H1 (cell line): ENCODE measurements at regions not wholly inside any gene's neighbourhood (a gene's known extent, or its start where the extent isn't known, plus 50 kb on each side); places are given as distances from the start of the nearest gene placed in this dataset.
A peak's percentile ranks its signal among the peaks of the same experiment; 100 is the strongest.

Source experiments
- CTCF ChIA-PET: fragments of 300-600 bp; sonication (Branson Sonifier 250); formaldehyde crosslinking; loops from one replicate; lab custom pipeline; 2021; ENCODE audit not compliant: partially characterized antibody; lab: Charles Lee
- POLR2A ChIA-PET: fragments of 300-600 bp; sonication (Branson Sonifier 250); formaldehyde crosslinking; loops from one replicate; lab custom pipeline; 2021; ENCODE audit warnings: inconsistent platforms; ENCODE audit not compliant: partially characterized antibody; lab: Charles Lee
- DNase-seq, 2 experiments: peaks; one replicate each; pipeline versions ENCODE4 v3.0.0 to v3.0.0-alpha.2; 2010 to 2022; ENCODE audit warnings: low spot score in 2 of 2, low read depth in 1 of 2, mixed read lengths in 1 of 2
- FAIRE-seq: peaks from 2 replicates; lab custom pipeline; 2011; peaks lifted over from hg19 to GRCh38; lab: Jason Lieb, UNC
- H2AFZ ChIP-seq: 2 replicates; pipeline ENCODE4 v1.8.1; 2012; ENCODE audit warnings: low read length, inconsistent platforms
- H2AK5ac ChIP-seq: 2 replicates; pipeline ENCODE4 v1.6.1; 2013; ENCODE audit warnings: low read depth, low read length
- H2BK120ac ChIP-seq: replicated peaks from 2 replicates; pipeline ENCODE3; 2013; ENCODE audit warnings: low read depth, low read length, inconsistent platforms
- H2BK12ac ChIP-seq: 2 replicates; pipeline ENCODE4 v1.6.1; 2013; ENCODE audit warnings: low read depth, low read length
- H2BK15ac ChIP-seq: 2 replicates; pipeline ENCODE4 v1.6.1; 2013; ENCODE audit warnings: low read length
- H2BK20ac ChIP-seq: 2 replicates; pipeline ENCODE4 v1.6.1; 2013; ENCODE audit warnings: low read length
- H2BK5ac ChIP-seq: 2 replicates; pipeline ENCODE4 v1.6.1; 2013; ENCODE audit warnings: low read depth, low read length
- H3K14ac ChIP-seq: 2 replicates; pipeline ENCODE4 v1.6.1; 2013; ENCODE audit warnings: inconsistent platforms; ENCODE audit not compliant: insufficient read length
- H3K18ac ChIP-seq: 2 replicates; pipeline ENCODE4 v1.6.1; 2013; ENCODE audit warnings: low read length; ENCODE audit errors: extremely low read depth
- H3K23ac ChIP-seq: 2 replicates; pipeline ENCODE4 v1.6.1; 2013; ENCODE audit warnings: inconsistent platforms; ENCODE audit not compliant: insufficient read length
- H3K23me2 ChIP-seq: 2 replicates; pipeline ENCODE4 v1.6.1; 2013; ENCODE audit warnings: low read depth, low read length
- H3K27ac ChIP-seq: 2 replicates; pipeline ENCODE4 v1.6.1; 2011; ENCODE audit warnings: low read depth, low read length, inconsistent platforms
- H3K27me3 ChIP-seq, 4 experiments: replicated peaks in 1 of 4; 1 replicate in 1 of 4; 2 replicates in 3 of 4; pipeline versions ENCODE4 v1.6.1 to v1.8.1; 2011 to 2013; ENCODE audit warnings: low read length in 3 of 4, mild to moderate bottlenecking in 3 of 4, inconsistent platforms in 2 of 4, mixed read lengths in 2 of 4, moderate library complexity in 1 of 4; ENCODE audit not compliant: control insufficient read depth in 3 of 4, insufficient read depth in 3 of 4; ENCODE audit errors: extremely low read depth in 1 of 4
- H3K36me3 ChIP-seq, 4 experiments: 2 replicates each; pipeline versions ENCODE4 v1.6.1 to v1.8.1; 2011 to 2013; ENCODE audit warnings: mild to moderate bottlenecking in 4 of 4, low read length in 3 of 4, moderate library complexity in 2 of 4, control low read depth in 1 of 4, inconsistent platforms in 1 of 4; ENCODE audit not compliant: insufficient read depth in 4 of 4, control insufficient read depth in 2 of 4
- H3K4ac ChIP-seq: replicated peaks from 2 replicates; pipeline ENCODE3; 2013; ENCODE audit warnings: low read length, low read depth, mixed read lengths, inconsistent platforms; ENCODE audit not compliant: insufficient read length
- H3K4me1 ChIP-seq, 4 experiments: replicated peaks in 1 of 4; 1 replicate in 1 of 4; 2 replicates in 3 of 4; pipeline versions ENCODE4 v1.6.1 to v1.8.1; 2011 to 2013; ENCODE audit warnings: low read length in 3 of 4, inconsistent platforms in 2 of 4, mixed read lengths in 1 of 4; ENCODE audit not compliant: insufficient read depth in 4 of 4, control insufficient read depth in 3 of 4
- H3K4me2 ChIP-seq, 2 experiments: 2 replicates each; pipeline versions ENCODE4 v1.6.1 to v1.8.1; 2011 to 2013; ENCODE audit warnings: low read depth in 2 of 2, low read length in 2 of 2, control low read depth in 1 of 2, inconsistent platforms in 1 of 2, mild to moderate bottlenecking in 1 of 2; ENCODE audit not compliant: insufficient read depth in 1 of 2
- H3K4me3 ChIP-seq, 4 experiments: fragments of 200-600, 300-600 bp in 1 of 4; sonication (generic), shearing (Covaris generic), sonication (Bioruptor Twin) in 1 of 4; 2 replicates each; pipeline versions ENCODE4 v1.5.1 to v1.8.1; 2011 to 2016; ENCODE audit warnings: low read length in 4 of 4, low read depth in 3 of 4, control low read depth in 2 of 4, inconsistent platforms in 2 of 4, mild to moderate bottlenecking in 2 of 4, mixed read lengths in 1 of 4, moderate library complexity in 1 of 4; ENCODE audit not compliant: insufficient read depth in 2 of 4; ENCODE audit errors: extremely low read depth in 1 of 4
- H3K56ac ChIP-seq: replicated peaks from 2 replicates; pipeline ENCODE3; 2013; ENCODE audit warnings: low read depth, mild to moderate bottlenecking, mixed read lengths, low read length, inconsistent platforms; ENCODE audit not compliant: insufficient read length
- H3K79me1 ChIP-seq: 2 replicates; pipeline ENCODE4 v1.6.1; 2013; ENCODE audit warnings: low read depth, low read length, control low read depth
- H3K79me2 ChIP-seq, 2 experiments: 2 replicates each; pipeline versions ENCODE4 v1.6.1 to v1.8.1; 2012 to 2013; ENCODE audit warnings: low read length in 2 of 2, mild to moderate bottlenecking in 2 of 2, inconsistent platforms in 1 of 2; ENCODE audit not compliant: insufficient read depth in 2 of 2, control insufficient read depth in 1 of 2
- H3K9ac ChIP-seq, 4 experiments: replicated peaks in 1 of 4; 1 replicate in 1 of 4; 2 replicates in 3 of 4; pipeline versions ENCODE4 v1.6.1 to v1.8.1; 2011 to 2013; ENCODE audit warnings: low read depth in 3 of 4, low read length in 3 of 4, control low read depth in 2 of 4, mild to moderate bottlenecking in 2 of 4, moderate library complexity in 2 of 4, inconsistent platforms in 1 of 4; ENCODE audit errors: extremely low read depth in 1 of 4
- H3K9me3 ChIP-seq, 2 experiments: 2 replicates each; pipeline versions ENCODE4 v1.6.1 to v1.8.1; 2012 to 2013; ENCODE audit warnings: mild to moderate bottlenecking in 2 of 2, moderate library complexity in 2 of 2, control low read depth in 1 of 2, inconsistent platforms in 1 of 2, low read depth in 1 of 2, low read length in 1 of 2, mixed read lengths in 1 of 2; ENCODE audit not compliant: insufficient read depth in 2 of 2
- H4K20me1 ChIP-seq, 2 experiments: replicated peaks in 1 of 2; 2 replicates each; pipeline versions ENCODE3 to v1.8.1; 2011 to 2013; ENCODE audit warnings: inconsistent platforms in 2 of 2, low read length in 2 of 2, mild to moderate bottlenecking in 1 of 2; ENCODE audit not compliant: insufficient read depth in 2 of 2, control insufficient read depth in 1 of 2
- H4K5ac ChIP-seq: 2 replicates; pipeline ENCODE4 v1.6.1; 2013; ENCODE audit warnings: low read length, low read depth, mixed read lengths, inconsistent platforms; ENCODE audit not compliant: insufficient read length
- H4K8ac ChIP-seq: 2 replicates; pipeline ENCODE4 v1.8.0; 2013; ENCODE audit warnings: mild to moderate bottlenecking, moderate library complexity, low read length, inconsistent platforms; ENCODE audit not compliant: insufficient read depth; ENCODE audit errors: extremely low read depth
- H4K91ac ChIP-seq: replicated peaks from 2 replicates; pipeline ENCODE3; 2013; ENCODE audit warnings: low read length, mixed read lengths, inconsistent platforms; ENCODE audit not compliant: insufficient read length
- EP300 ChIP-seq, 2 experiments: IDR thresholded peaks; 1 replicate in 1 of 2; 2 replicates in 1 of 2; pipeline ENCODE4 v1.6.1; 2011 to 2012; ENCODE audit warnings: low read depth in 2 of 2, low read length in 2 of 2, mild to moderate bottlenecking in 2 of 2, borderline replicate concordance in 1 of 2, inconsistent platforms in 1 of 2, moderate library complexity in 1 of 2
- MAFK ChIP-seq: IDR thresholded peaks from 2 replicates; pipeline ENCODE4 v1.6.1; 2012; ENCODE audit warnings: low read depth, mild to moderate bottlenecking, improper control_type of control experiment, low read length
- NANOG ChIP-seq: IDR thresholded peaks from 2 replicates; pipeline ENCODE4 v1.6.1; 2011; ENCODE audit warnings: low read length, low read depth, mild to moderate bottlenecking, inconsistent platforms; ENCODE audit not compliant: insufficient read depth, poor library complexity, severe bottlenecking
- RAD21 ChIP-seq, 2 experiments: IDR thresholded peaks in 1 of 2; conservative IDR thresholded peaks in 1 of 2; 2 replicates each; pipeline ENCODE4 v1.6.1; 2011; ENCODE audit warnings: low read depth in 2 of 2, low read length in 2 of 2, improper control_type of control experiment in 1 of 2, inconsistent platforms in 1 of 2, mild to moderate bottlenecking in 1 of 2, moderate library complexity in 1 of 2
- RFX5 ChIP-seq: IDR thresholded peaks from 2 replicates; pipeline ENCODE4 v1.6.1; 2011; ENCODE audit warnings: low read depth, low read length, improper control_type of control experiment, borderline replicate concordance
- SP2 ChIP-seq: IDR thresholded peaks from 2 replicates; pipeline ENCODE4 v1.6.1; 2012; ENCODE audit warnings: mild to moderate bottlenecking, low read length, inconsistent platforms
- SP4 ChIP-seq: IDR thresholded peaks from 2 replicates; pipeline ENCODE4 v1.6.1; 2012; ENCODE audit warnings: low read length, inconsistent platforms
- SRF ChIP-seq: IDR thresholded peaks from 2 replicates; pipeline ENCODE4 v1.6.1; 2011; ENCODE audit warnings: mild to moderate bottlenecking, low read depth, low read length, moderate library complexity
- TCF12 ChIP-seq: IDR thresholded peaks from 2 replicates; pipeline ENCODE4 v1.6.1; 2011; ENCODE audit warnings: low read depth, mild to moderate bottlenecking, low read length
- WGBS, 2 experiments: shearing (Covaris generic) in 1 of 2; methylation state at CpG; one replicate each; pipeline versions ENCODE4 v1.1.6 to v1.1.7; 2013 to 2015; ENCODE audit warnings: low lambda C conversion rate in 2 of 2, mixed read lengths in 2 of 2, inconsistent platforms in 1 of 2, low coverage in 1 of 2, missing lambda C conversion rate in 1 of 2; ENCODE audit not compliant: insufficient replicate concordance in 2 of 2, insufficient coverage in 1 of 2, insufficient read length in 1 of 2; ENCODE audit errors: extremely low coverage in 1 of 2, missing lambda C conversion rate in 1 of 2; 5-methylcytosine and 5-hydroxymethylcytosine counted together

DNA sequence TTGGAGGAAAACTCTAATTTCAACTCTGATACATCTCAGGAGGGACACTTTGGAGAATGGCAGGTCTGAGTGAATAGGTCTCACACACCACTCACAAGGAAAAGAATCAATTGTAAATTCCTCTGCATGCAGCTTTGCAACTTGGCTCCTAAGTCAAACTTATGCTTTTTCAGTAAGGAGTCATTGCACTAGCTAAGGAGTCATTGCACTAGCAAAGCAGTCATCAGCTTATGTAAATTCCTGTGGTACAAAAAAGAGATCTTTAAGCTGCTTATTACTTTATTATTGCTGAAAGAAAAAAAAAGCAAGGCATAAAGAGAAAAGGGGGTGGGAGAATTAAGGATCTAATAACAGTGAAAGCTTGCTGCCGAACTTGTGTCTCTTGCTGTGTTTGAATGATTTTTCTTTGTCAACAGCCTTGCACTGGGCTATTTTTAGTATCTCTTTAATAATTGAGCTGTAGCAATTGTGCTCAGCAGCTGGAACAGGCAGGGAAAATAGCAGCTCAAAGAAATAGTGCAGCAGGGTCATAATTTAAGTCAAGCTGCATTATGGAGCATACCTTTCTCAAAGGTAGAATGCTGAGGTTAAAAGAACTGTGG lies 154.3 kb upstream of the ARPP21 start:
- Histone ChIP-seq H3K23me2 (no peaks in the 10 kb centered on the region), H4K5ac (no peak overlapping the region), H3K27ac (no peak overlapping the region), H4K20me1 (no peaks in the 10 kb centered on the region), H3K4me1 (peaks cover 0 to 2% (median 0%) of the 10 kb centered on the region in 4 experiments; a peak in 2 of 7 replicates), H4K91ac (no peak overlapping the region), H3K79me2 (no peaks in the 10 kb centered on the region), H3K56ac (no peak overlapping the region), H3K9me3 (no peaks in the 10 kb centered on the region; a peak in 1 of 4 replicates), H3K36me3 (no peaks in the 10 kb centered on the region), H3K14ac (no peak overlapping the region), H3K9ac (no peak overlapping the region), H2AFZ (0 out of 2 replicates have a peak overlapping the region, but pooled peaks have one; percentile 26), H2AK5ac (no peak overlapping the region), H2BK15ac (no peak overlapping the region), H3K4ac (no peak overlapping the region), H4K8ac (no peak overlapping the region), H2BK12ac (no peak overlapping the region), H3K23ac (no peak overlapping the region), H3K79me1 (no peaks in the 10 kb centered on the region), H3K27me3 (no peaks in the 10 kb centered on the region), H3K18ac (no peak overlapping the region), H2BK5ac (no peak overlapping the region), H2BK120ac (no peak overlapping the region), H3K4me3 (no peak overlapping the region), H2BK20ac (no peak overlapping the region), H3K4me2 (no peak overlapping the region)
- DNase-seq: no peak
- 93% methylated on average over 1 of the region's 1 CpG; no CpG with 5 or more reads in 1 of the 2 experiments for WGBS, 2 experiments
- ChIA-PET CTCF (interaction anchor here (0.7 kb wide), 1 partner anchor 886 kb away, joined by 3 read pairs; no protein-coding TSS in a partner anchor), POLR2A (no interaction called here)
- FAIRE-seq: no peak
- no peak for TF ChIP-seq MAFK
- TF ChIP-seq RFX5: no peak
- no peak for TF ChIP-seq EP300 (IDR thresholded peaks at IDR 0.05; ENCODE audit: borderline replicate concordance in 1 of 2, low read depth in 2 of 2, low read length in 2 of 2)
- TF ChIP-seq NANOG: no peak
- no peak for TF ChIP-seq SP4
- no peak for TF ChIP-seq TCF12
- TF ChIP-seq SP2: no peak
- no peak for TF ChIP-seq RAD21 (IDR thresholded peaks at IDR 0.05 in 1 of 2, conservative IDR thresholded peaks at IDR 0.05 in 1 of 2; ENCODE audit: low read depth in 2 of 2, low read length in 2 of 2)
- no peak for TF ChIP-seq SRF
